ENCODE measurements at regions not wholly inside any gene's neighbourhood (a gene's known extent, or its start where the extent isn't known, plus 50 kb on each side); places are given as distances from the start of the nearest gene placed in this dataset.

- peak; percentile 39 for DNase-seq
These were observed 111.1 kb upstream of the DUSP22 start for GRCh38 chr6:181049-181654.

- no peak for DNase-seq
These were observed 108.6 kb upstream of the DUSP22 start for GRCh38 chr6:183668-184067.

GRCh38 chr6:184161-184700 is 108.1 kb upstream of the DUSP22 start:
- DNase-seq: no peak

GRCh38 chr6:186340-186965 is 105.8 kb upstream of the DUSP22 start:
- DNase-seq: no peak

GRCh38 chr6:187210-187861 is 105.0 kb upstream of the DUSP22 start:
- peak; percentile 42 for DNase-seq

- peak; percentile 78 for DNase-seq
These were observed 103.2 kb upstream of the DUSP22 start for GRCh38 chr6:188821-189655.

- no peak for DNase-seq
These were observed 102.6 kb upstream of the DUSP22 start for GRCh38 chr6:189676-190075.

GRCh38 chr6:190596-191395 is 101.5 kb upstream of the DUSP22 start:
- peak; percentile 3 for DNase-seq

- DNase-seq: no peak
These were observed 100.6 kb upstream of the DUSP22 start for GRCh38 chr6:191487-192312.

- no peak for DNase-seq
These were observed 100.0 kb upstream of the DUSP22 start for GRCh38 chr6:192313-192664.

GRCh38 chr6:193180-193579 is 99.1 kb upstream of the DUSP22 start:
- no peak for DNase-seq

- no peak for DNase-seq
These were observed 98.4 kb upstream of the DUSP22 start for GRCh38 chr6:193773-194310.

GRCh38 chr6:195861-196360 is 96.4 kb upstream of the DUSP22 start:
- DNase-seq: peak; percentile 30

GRCh38 chr6:196543-196942 is 95.7 kb upstream of the DUSP22 start:
- no peak for DNase-seq

- no peak for DNase-seq
These were observed 88.6 kb upstream of the DUSP22 start for GRCh38 chr6:203661-204060.

GRCh38 chr6:206264-206663 is 86.0 kb upstream of the DUSP22 start:
- no peak for DNase-seq

- DNase-seq: peak; percentile 41
These were observed 83.9 kb upstream of the DUSP22 start for GRCh38 chr6:208364-208763.

- no peak for DNase-seq
These were observed 83.3 kb upstream of the DUSP22 start for GRCh38 chr6:208938-209337.

GRCh38 chr6:209432-210103 is 82.7 kb upstream of the DUSP22 start:
- no peak for DNase-seq

- no peak for DNase-seq
These were observed 82.2 kb upstream of the DUSP22 start for GRCh38 chr6:210104-210456.

All from MV-4-11 (cell line).